ENCODE measurements at regions not wholly inside any gene's neighbourhood (a gene's known extent, or its start where the extent isn't known, plus 50 kb on each side); places are given as distances from the start of the nearest gene placed in this dataset.

DNA sequence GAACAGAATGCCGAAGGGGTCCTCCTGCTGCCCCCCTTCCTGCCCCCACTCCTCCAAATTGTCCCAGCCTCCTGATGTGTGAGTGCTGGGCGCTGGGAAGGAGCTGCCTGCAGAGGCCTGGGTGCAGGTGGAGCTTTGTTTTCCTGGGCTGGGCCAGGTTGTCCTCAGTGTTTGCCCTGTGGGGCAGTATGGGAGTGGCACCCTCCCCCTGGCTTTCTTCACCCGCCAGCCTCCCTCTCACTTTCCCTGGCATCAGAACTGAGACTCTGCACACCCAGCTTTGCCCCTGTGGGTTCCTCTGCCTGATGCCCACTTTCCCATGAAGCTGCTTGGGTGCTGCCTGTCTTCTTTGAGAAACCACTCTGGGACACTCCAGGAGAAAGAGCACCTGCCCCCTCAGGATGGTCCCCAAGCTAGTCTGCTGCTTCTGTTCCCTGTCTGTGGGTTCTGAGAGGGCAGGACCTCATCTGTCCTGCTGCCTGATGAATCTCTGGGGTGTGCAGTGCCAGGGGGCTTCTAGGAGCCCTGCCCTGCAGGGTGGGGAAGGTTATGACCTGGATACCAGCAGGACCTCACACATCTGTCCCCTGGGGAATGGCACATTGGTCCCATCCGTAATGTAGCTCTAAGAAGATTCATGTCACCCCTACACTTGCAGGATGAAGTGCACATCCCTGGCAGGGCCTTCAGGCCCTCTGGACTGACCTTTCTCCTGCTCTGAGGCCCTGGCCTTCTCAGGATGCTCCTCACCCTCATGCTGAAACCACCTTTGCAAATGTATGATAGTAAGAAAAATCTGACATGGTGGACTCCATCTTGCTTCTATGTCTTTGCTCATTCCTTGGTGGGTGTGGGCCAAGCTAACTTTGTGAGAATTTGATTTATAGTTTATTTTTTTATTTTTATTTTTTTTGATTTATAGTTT lies 146.8 kb upstream of the HS6ST1 start:
- Histone ChIP-seq H3K4me3 (ENCODE audit: insufficient read depth, low read depth, low read length) (no peak overlapping the region), H3K27ac (ENCODE audit: insufficient read depth, low read depth, low read length, poor library complexity, severe bottlenecking) (no peak overlapping the region), H3K36me3 (ENCODE audit: control insufficient read depth, insufficient read depth, low read length) (no peaks in the 10 kb centered on the region), H3K4me1 (ENCODE audit: control insufficient read depth, insufficient read depth, low read length) (no peaks in the 10 kb centered on the region), H3K9me3 (ENCODE audit: control insufficient read depth, low read length) (peaks cover 4% of the 10 kb centered on the region), H3K27me3 (ENCODE audit: control insufficient read depth, insufficient read depth, low read length, poor library complexity, severe bottlenecking) (no peaks in the 10 kb centered on the region)
- WGBS, 2 experiments = 88 to 90% methylated on average over 4 of the region's 4 CpGs

DNA sequence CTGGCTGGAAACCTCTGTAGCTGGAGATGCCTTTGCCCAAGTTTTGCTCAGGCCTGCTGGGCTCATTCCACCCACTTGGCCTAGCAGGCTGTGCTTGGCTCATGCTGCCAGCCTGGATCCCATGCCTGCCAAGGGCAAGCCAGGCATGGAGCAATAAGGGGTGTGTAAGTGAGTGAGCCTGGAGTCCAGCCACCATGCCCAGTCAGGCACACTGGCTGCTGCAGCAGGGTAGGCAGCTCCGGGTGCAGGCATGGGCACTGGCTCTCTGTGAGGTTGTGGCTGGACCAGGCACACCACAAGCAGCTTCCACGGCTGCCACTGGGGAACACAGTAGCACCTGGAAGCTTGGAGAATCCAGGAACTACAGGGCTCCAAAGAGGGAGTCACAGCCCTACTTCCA lies 147.7 kb upstream of the HS6ST1 start:
- Histone ChIP-seq H3K36me3 (ENCODE audit: control insufficient read depth, insufficient read depth, low read length) (no peaks in the 10 kb centered on the region), H3K4me3 (ENCODE audit: insufficient read depth, low read depth, low read length) (no peak overlapping the region), H3K4me1 (ENCODE audit: control insufficient read depth, insufficient read depth, low read length) (no peaks in the 10 kb centered on the region), H3K27me3 (ENCODE audit: control insufficient read depth, insufficient read depth, low read length, poor library complexity, severe bottlenecking) (no peaks in the 10 kb centered on the region), H3K9me3 (ENCODE audit: control insufficient read depth, low read length) (peaks cover 4% of the 10 kb centered on the region), H3K27ac (ENCODE audit: insufficient read depth, low read depth, low read length, poor library complexity, severe bottlenecking) (no peak overlapping the region)
- WGBS, 2 experiments = 95 to 97% methylated on average over 2 of the region's 2 CpGs

DNA sequence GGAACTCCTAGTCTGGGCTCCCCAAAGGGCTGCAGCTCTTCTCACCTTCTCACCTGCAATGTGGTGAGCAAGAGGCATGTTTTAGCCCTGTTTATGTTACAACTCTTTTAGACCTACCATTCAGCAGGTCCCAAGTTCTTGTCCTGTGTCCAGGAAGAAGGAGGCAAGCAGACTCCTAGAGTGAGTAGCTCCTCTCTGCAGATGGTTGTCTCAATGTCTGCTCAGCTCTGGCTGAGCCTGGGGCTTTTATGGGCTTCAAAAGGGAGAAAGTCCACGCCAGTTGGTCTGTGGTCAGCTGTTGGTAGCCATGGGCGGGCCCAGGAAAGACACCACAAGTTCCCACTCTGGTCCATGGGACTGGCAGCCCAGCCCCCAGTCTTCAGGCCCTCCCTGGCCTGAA lies 148.1 kb upstream of the HS6ST1 start:
- Histone ChIP-seq H3K9me3 (ENCODE audit: control insufficient read depth, low read length) (peaks cover 4% of the 10 kb centered on the region), H3K27me3 (ENCODE audit: control insufficient read depth, insufficient read depth, low read length, poor library complexity, severe bottlenecking) (no peaks in the 10 kb centered on the region)
- WGBS, 2 experiments = 89 to 91% methylated on average over 2 of the region's 2 CpGs

DNA sequence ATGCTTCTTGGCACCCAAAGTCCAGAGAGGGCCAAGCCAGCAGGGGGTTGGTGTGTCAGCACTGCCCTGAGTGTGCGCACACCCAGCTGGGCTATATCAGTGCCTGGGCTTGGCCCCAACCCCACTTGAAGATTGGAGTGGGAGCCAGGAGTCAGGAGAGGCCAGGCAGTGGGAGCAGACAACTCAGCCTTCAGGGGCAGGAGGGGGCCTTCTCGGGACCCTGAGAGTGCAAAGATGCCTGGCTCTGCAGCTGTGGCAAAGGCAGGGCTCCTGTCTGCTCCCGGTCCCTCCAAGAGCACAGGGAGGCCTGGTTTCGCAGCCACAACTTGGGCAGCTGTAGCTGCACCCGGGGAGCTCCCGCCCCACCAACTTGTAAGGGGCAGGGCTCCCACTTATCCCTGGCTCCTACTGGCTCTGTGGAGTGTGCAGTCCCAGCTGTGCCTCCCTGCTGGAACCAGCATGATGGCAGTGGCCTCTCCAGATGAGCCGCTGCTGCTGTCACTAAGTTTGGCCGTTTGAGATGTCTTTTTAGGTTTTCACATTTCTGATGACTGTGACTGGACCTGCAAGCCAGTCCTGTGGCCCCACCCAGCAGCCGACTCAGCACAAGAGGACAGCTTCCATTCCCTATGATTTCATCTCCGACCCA lies 148.8 kb upstream of the HS6ST1 start:
- no peaks in the 10 kb centered on the region for H3K27me3 ChIP-seq (ENCODE audit: control insufficient read depth, insufficient read depth, low read length, poor library complexity, severe bottlenecking)
- 93 to 94% methylated on average over 10 of the region's 10 CpGs for WGBS, 2 experiments
- no peaks in the 10 kb centered on the region for H3K4me1 ChIP-seq (ENCODE audit: control insufficient read depth, insufficient read depth, low read length)
- no peak overlapping the region for H3K4me3 ChIP-seq (ENCODE audit: insufficient read depth, low read depth, low read length)
- H3K9me3 ChIP-seq (ENCODE audit: control insufficient read depth, low read length) = peaks cover 4% of the 10 kb centered on the region
- H3K36me3 ChIP-seq (ENCODE audit: control insufficient read depth, insufficient read depth, low read length) = no peaks in the 10 kb centered on the region
- no peak overlapping the region for H3K27ac ChIP-seq (ENCODE audit: insufficient read depth, low read depth, low read length, poor library complexity, severe bottlenecking)

More for the DNA sequence above, 148.1 kb upstream of the HS6ST1 start:
- H3K36me3 ChIP-seq (ENCODE audit: control insufficient read depth, insufficient read depth, low read length) = no peaks in the 10 kb centered on the region
- H3K27ac ChIP-seq (ENCODE audit: insufficient read depth, low read depth, low read length, poor library complexity, severe bottlenecking) = no peak overlapping the region
- no peak overlapping the region for H3K4me3 ChIP-seq (ENCODE audit: insufficient read depth, low read depth, low read length)
- H3K4me1 ChIP-seq (ENCODE audit: control insufficient read depth, insufficient read depth, low read length) = no peaks in the 10 kb centered on the region

DNA sequence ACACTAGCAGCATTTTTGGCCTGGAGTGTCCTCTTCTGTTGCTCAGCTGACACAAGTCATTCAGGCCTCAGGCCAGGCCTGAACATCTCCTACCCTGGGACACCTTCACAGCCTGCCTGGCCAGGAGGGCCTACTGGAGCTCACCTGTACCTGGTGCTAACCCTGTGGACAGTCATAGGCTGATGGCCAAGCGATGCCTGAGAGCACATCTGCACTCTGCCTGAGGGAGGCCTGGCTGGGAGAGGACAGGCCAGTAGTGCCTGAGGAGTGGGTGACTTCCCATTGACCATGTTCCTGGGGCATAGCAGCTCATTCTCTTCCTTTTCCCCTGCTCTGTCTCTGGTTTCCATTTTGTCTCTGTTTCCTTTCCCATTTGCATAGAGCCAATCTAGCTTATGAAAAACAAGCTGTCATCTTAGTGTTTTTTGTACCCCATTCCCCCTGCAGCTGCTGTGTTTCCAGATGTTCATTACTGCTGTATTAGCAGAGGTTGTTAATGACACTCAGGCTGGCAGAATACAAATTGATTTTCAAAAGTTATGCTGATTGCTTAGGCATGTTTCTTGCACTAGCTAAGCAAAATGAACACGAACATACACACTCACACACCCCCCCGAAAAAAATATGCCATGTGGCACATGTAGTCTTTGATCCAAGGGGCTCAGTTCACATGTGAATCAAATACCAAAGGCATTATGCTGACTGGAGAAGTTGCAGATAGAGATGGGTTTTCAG lies 149.7 kb upstream of the HS6ST1 start:
- Histone ChIP-seq H3K27ac (ENCODE audit: insufficient read depth, low read depth, low read length, poor library complexity, severe bottlenecking) (no peak overlapping the region), H3K4me1 (ENCODE audit: control insufficient read depth, insufficient read depth, low read length) (peaks cover 3% of the 10 kb centered on the region), H3K9me3 (ENCODE audit: control insufficient read depth, low read length) (peaks cover 4% of the 10 kb centered on the region), H3K36me3 (ENCODE audit: control insufficient read depth, insufficient read depth, low read length) (no peaks in the 10 kb centered on the region), H3K4me3 (ENCODE audit: insufficient read depth, low read depth, low read length) (no peak overlapping the region), H3K27me3 (ENCODE audit: control insufficient read depth, insufficient read depth, low read length, poor library complexity, severe bottlenecking) (no peaks in the 10 kb centered on the region)
- WGBS, 2 experiments = 88 to 92% methylated on average over 3 of the region's 3 CpGs

DNA sequence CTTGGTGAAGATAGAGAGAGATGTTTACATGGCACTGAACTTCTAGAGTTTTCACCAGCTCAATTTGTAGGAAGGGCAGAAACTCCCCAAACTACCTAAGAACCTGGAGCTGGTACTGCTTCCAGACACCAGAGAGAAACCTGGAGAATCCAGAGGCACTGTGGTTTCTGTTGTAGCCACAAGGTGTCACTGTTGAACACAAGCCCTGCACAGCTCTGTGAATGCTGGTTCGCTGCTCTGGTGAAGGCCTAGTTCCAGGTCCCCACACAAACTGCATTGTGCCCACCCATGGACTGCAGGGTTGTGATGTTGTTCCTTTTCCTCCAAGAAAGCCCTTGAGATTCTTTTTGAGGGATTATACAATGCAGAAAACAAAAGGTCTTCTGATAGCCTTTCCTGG lies 150.5 kb upstream of the HS6ST1 start:
- Histone ChIP-seq H3K36me3 (ENCODE audit: control insufficient read depth, insufficient read depth, low read length) (no peaks in the 10 kb centered on the region), H3K4me1 (ENCODE audit: control insufficient read depth, insufficient read depth, low read length) (peaks cover 6% of the 10 kb centered on the region), H3K27me3 (ENCODE audit: control insufficient read depth, insufficient read depth, low read length, poor library complexity, severe bottlenecking) (no peaks in the 10 kb centered on the region), H3K27ac (ENCODE audit: insufficient read depth, low read depth, low read length, poor library complexity, severe bottlenecking) (no peak overlapping the region), H3K9me3 (ENCODE audit: control insufficient read depth, low read length) (peaks cover 4% of the 10 kb centered on the region), H3K4me3 (ENCODE audit: insufficient read depth, low read depth, low read length) (no peak overlapping the region)
- WGBS, 2 experiments = 89 to 96% methylated on average over 1 of the region's 1 CpG

DNA sequence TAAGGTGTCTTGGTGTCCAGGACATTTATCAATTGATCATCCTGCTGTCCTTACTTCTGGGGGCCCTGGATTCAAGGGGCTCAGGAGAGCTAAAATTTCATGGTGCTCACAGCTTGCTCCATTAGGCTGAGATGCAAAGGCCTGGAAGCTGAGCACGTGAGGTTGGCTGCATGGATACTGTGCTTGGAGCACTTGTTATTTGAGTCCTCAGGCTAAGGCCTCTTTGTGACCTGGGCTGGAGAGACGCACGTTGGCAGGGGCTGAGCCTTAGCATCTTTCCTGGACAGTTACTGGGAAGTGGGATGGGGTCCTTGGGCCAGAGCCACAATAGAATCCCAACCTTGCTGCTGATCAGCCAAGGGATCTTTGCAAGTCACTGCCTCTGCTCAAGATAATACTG lies 151.2 kb upstream of the HS6ST1 start:
- no peaks in the 10 kb centered on the region for H3K36me3 ChIP-seq (ENCODE audit: control insufficient read depth, insufficient read depth, low read length)
- 91 to 93% methylated on average over 3 of the region's 3 CpGs for WGBS, 2 experiments
- H3K9me3 ChIP-seq (ENCODE audit: control insufficient read depth, low read length) = peaks cover 4% of the 10 kb centered on the region
- H3K27ac ChIP-seq (ENCODE audit: insufficient read depth, low read depth, low read length, poor library complexity, severe bottlenecking) = no peak overlapping the region
- no peak overlapping the region for H3K4me3 ChIP-seq (ENCODE audit: insufficient read depth, low read depth, low read length)
- H3K4me1 ChIP-seq (ENCODE audit: control insufficient read depth, insufficient read depth, low read length) = peaks cover 6% of the 10 kb centered on the region
- H3K27me3 ChIP-seq (ENCODE audit: control insufficient read depth, insufficient read depth, low read length, poor library complexity, severe bottlenecking) = no peaks in the 10 kb centered on the region

DNA sequence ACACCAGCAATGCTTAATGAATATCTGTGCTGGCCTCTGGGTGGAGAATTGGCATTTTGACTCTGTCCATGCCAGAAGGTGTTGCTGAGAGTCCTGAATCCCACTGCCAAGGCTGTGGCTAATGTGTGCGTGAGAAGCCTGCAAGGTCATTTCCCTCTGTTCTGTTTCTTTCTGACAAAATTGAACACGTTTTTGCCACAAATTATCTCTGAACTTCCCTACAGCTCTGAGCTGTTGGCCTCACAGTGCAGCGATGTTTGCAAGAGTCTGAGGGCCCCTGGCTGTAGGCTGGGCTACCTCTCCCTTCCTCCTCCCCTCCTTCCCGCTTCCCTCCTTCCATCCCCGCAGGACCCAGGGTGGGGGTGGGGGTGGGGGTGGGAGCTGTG lies 154.1 kb upstream of the HS6ST1 start:
- peaks cover 4% of the 10 kb centered on the region for H3K9me3 ChIP-seq (ENCODE audit: control insufficient read depth, low read length)
- no peaks in the 10 kb centered on the region for H3K36me3 ChIP-seq (ENCODE audit: control insufficient read depth, insufficient read depth, low read length)
- H3K27ac ChIP-seq (ENCODE audit: insufficient read depth, low read depth, low read length, poor library complexity, severe bottlenecking) = no peak overlapping the region
- peaks cover 6% of the 10 kb centered on the region for H3K4me1 ChIP-seq (ENCODE audit: control insufficient read depth, insufficient read depth, low read length)
- WGBS, 2 experiments = 84 to 89% methylated on average over 3 of the region's 5 CpGs
- no peak overlapping the region for H3K4me3 ChIP-seq (ENCODE audit: insufficient read depth, low read depth, low read length)
- H3K27me3 ChIP-seq (ENCODE audit: control insufficient read depth, insufficient read depth, low read length, poor library complexity, severe bottlenecking) = no peaks in the 10 kb centered on the region

DNA sequence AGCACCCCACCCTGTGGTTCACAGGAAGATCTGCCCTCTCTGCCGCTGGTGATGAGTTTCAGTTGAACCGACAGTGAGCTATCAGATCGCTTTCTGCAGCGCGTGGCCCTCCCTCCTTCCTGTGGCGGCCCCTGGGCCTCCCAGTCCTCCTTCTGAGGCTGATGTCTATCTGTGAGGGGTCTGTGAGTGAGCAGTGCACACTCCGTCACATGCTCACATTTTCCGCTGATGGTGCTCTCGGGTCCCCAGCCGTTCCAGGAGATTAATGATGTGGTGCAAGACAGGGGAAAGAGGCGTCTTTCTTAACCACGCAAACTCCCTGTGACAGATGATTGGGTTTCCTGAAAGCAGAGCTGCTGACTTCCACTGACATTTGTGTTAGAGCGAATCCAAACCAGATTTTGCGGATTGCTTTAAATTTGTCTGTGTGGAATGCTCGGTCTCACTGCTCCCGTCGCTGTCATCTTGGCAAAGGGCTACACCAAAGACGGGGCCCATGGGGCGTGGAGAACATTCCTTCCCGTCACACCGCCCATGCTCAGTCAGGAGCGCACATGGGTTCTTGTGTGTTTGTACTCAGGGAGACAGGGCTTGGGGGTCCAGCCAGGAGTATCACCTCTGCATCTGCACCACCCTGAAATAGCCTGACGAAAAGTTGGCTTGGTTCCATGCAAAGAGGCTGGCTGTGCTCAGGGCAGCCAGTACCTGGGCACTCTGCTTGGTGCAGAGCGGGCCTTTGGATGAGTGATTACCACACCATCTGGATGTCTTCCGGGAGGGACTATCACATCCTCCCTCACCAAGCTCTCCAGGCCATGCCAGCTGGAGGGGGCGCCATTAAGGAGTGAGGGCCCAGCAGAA lies 154.7 kb upstream of the HS6ST1 start:
- peaks cover 6% of the 10 kb centered on the region for H3K4me1 ChIP-seq (ENCODE audit: control insufficient read depth, insufficient read depth, low read length)
- no peaks in the 10 kb centered on the region for H3K27me3 ChIP-seq (ENCODE audit: control insufficient read depth, insufficient read depth, low read length, poor library complexity, severe bottlenecking)
- 86 to 89% methylated on average over 25 to 26 of the region's 26 CpGs for WGBS, 2 experiments
- no peak overlapping the region for H3K4me3 ChIP-seq (ENCODE audit: insufficient read depth, low read depth, low read length)
- H3K27ac ChIP-seq (ENCODE audit: insufficient read depth, low read depth, low read length, poor library complexity, severe bottlenecking) = no peak overlapping the region
- H3K9me3 ChIP-seq (ENCODE audit: control insufficient read depth, low read length) = peaks cover 4% of the 10 kb centered on the region
- H3K36me3 ChIP-seq (ENCODE audit: control insufficient read depth, insufficient read depth, low read length) = no peaks in the 10 kb centered on the region
